ENCODE measurements at regions not wholly inside any gene's neighbourhood (a gene's known extent, or its start where the extent isn't known, plus 50 kb on each side); places are given as distances from the start of the nearest gene placed in this dataset.

GRCh38 chr4:22097596-22097995 is 149.0 kb upstream of the KCNIP4 start:
- DNase-seq: no peak

GRCh38 chr4:22094217-22094616 is 145.6 kb upstream of the KCNIP4 start:
- no peak for DNase-seq

- no peak for DNase-seq
Measured at GRCh38 chr4:22093126-22093525, 144.6 kb upstream of the KCNIP4 start.

- DNase-seq: no peak
Measured at GRCh38 chr4:22091906-22092305, 143.3 kb upstream of the KCNIP4 start.

- DNase-seq: no peak
Measured at GRCh38 chr4:22091352-22091717, 142.8 kb upstream of the KCNIP4 start.

GRCh38 chr4:22090661-22091351 is 142.2 kb upstream of the KCNIP4 start:
- no peak for DNase-seq

- DNase-seq: no peak
Measured at GRCh38 chr4:22077571-22077970, 129.0 kb upstream of the KCNIP4 start.

- DNase-seq: no peak
Measured at GRCh38 chr4:22072726-22073125, 124.2 kb upstream of the KCNIP4 start.

- DNase-seq: no peak
Measured at GRCh38 chr4:22072240-22072639, 123.7 kb upstream of the KCNIP4 start.

DNA sequence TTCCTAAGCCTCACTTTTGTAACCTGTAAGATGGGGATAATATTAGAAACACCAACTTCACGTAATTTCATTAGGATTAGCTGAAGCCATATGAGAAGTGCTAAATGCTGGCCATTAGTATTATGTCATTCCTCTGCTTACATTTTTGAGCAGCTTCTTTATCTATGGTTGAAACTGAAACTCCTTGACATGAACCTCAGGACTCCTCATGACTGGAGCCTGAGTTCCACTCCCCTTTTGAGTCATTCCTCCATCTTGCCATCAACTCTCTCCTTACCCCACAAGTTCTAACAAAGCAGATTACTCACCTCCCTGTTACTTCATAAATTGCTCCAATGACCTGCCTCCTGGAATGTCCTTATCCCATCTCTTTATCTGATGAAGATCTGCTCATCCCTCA is 123.2 kb upstream of the KCNIP4 start:
- no peak for DNase-seq

DNA sequence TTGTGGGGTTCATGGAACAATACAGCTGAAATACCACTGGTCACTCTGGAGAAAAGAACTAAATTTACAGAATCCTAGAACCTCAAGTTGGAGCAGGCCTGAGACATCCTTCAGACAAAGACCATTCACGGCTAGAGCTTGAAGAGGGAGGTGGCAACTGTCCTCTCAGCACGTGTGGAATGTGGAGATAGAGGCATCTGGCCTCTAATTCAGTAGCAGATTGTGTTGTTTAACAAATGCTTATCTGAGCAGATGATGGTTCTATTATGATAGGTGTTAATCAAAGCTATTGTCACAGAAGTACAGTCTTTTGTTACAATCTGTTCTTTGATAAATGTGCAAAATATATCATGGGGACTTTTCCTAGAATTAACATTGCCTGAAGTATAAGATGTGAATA is 121.7 kb upstream of the KCNIP4 start:
- DNase-seq: no peak

- no peak for DNase-seq
Measured at GRCh38 chr4:22063613-22064012, 115.0 kb upstream of the KCNIP4 start.

DNA sequence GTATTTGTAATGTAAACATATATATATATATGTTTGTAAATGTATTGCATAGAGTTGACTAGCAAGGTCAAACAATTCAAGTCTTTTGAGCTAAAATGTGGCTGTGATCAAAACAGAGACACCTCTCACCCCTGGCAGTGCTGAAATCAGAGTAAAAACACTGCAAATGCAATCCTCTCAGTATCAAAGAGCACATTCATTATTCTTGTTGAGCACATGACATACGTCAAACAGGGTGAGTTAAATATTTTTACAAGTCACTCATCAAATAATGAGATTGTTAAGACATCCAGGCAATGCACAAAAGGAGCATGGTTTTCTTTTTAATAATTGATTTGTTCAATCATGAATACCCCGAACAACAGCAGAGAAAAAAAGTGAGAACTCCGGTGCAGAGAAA is 114.1 kb upstream of the KCNIP4 start:
- DNase-seq: no peak

GRCh38 chr4:22055954-22056353 is 107.4 kb upstream of the KCNIP4 start:
- DNase-seq: no peak

- DNase-seq: no peak
Measured at GRCh38 chr4:22052076-22052475, 103.5 kb upstream of the KCNIP4 start.

DNA sequence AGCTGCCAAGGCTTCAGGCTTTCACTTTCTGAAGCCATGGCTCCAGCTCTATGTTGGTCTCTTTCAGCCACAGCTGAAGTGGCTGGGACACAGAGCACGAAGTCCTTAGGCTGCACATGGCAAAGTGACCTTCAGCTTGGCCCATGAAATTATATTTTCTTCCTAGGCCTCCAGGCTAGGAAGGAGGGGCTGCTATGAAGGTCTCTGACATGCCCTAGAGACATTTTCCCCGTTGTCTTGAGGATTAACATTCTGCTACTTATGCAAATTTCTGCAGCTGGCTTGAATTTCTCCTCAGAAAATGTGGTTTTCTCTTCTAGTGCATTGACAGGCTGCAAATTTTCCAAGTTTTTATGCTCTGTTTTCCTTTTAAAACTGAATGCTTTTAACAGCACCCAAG is 99.8 kb upstream of the KCNIP4 start:
- DNase-seq: no peak

DNA sequence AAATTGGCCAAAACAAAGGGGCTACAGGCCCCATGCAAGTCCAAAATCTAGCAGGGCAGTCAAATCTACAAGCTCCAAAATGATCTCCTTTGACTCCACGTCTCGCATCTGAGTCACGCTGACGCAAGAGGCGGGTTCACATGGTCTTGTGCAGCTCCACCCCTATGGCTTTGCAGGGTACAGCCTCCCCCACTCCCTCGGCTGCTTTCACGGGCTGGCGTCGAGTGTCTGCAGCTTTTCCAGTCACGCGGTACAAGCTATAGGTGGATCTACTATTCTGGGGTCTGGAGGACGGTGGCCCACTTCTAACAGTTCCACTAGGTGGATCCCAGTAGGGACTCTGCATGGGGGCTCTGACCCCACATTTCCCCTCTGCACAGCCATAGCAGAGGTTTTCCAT is 99.2 kb upstream of the KCNIP4 start:
- DNase-seq: no peak

DNA sequence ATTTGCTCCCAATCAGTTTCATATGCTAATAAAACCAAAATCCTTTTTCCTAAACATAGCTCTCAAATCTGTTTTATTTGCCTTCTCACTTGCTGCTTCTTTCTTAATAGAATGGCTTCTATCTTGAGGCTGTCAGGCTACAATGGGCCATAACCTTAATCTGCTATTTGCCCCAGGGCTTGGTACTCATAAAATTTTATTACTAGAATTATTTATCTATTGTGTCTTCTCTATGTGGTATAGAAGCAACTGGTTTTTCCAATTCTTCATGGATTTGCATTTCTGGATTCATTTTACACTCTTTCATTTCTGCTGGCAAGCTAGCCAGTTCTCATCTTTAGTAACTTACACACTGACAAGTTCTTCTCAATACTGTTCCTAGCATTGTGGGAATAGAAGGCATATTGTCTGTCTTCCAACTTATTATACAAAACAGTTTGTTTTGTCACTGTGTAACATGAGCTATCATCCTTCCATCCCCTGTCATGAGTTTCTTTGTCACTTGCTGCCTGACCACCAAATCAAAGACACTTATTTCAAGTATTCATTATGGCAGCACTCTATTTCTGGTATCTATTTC is 96.6 kb upstream of the KCNIP4 start:
- DNase-seq: no peak

DNA sequence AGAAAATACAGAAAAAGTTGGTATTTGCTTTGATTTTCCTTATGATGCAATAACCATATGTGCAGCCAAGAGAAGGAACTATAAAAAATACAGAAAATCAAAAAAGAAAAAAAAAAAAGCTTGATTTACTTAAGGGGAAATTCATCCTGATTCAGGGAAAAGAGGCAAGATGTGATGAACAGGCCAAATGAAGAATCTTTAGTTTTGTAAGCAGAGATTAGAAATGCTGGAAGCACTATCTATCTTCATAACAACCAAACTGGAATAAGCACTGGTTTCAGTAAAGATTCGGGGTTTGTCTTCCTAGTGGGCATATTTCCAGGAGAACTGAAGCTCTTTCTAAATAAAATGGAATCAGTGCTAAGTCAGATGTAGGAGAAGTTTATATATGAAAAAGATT is 82.9 kb upstream of the KCNIP4 start:
- no peak for DNase-seq

- no peak for DNase-seq
Measured at GRCh38 chr4:22030881-22031280, 82.3 kb upstream of the KCNIP4 start.

GRCh38 chr4:22030307-22030706 is 81.7 kb upstream of the KCNIP4 start:
- DNase-seq: no peak

- no peak for DNase-seq
Measured at GRCh38 chr4:22029803-22030202, 81.2 kb upstream of the KCNIP4 start.

- DNase-seq: no peak
Measured at GRCh38 chr4:22021106-22021505, 72.5 kb upstream of the KCNIP4 start.

DNA sequence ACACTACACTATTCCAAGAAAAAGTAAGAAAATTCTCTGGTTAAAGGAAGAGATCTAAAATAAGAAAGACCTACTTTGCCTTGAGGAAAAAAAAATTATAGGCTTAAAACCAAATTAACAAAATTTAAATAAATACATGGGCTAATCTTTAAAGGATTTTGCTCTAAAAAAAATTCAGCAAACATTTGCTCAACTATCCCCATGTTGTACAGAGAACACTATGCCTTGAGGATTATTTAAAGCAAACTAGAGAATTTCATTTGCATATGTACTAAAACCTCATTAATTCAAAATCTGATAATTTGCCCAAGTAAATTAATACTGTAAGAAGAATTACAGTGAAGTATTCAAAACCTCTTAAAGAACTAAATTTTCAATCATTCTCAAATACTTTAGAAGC is 71.6 kb upstream of the KCNIP4 start:
- DNase-seq: no peak

- DNase-seq: no peak
Measured at GRCh38 chr4:22019676-22020075, 71.1 kb upstream of the KCNIP4 start.

Measured in activated CD8-positive, alpha-beta memory T cell treated with anti-CD3 and anti-CD28 coated beads, Interleukin-2, amount 50 U/mL, for 48 hours (primary cell).